ENCODE measurements at regions not wholly inside any gene's neighbourhood (a gene's known extent, or its start where the extent isn't known, plus 50 kb on each side); places are given as distances from the start of the nearest gene placed in this dataset.

- Histone ChIP-seq H3K36me3 (ENCODE audit: control insufficient read depth, insufficient read depth, low read length) (no peaks in the 10 kb centered on the region), H3K4me1 (ENCODE audit: control insufficient read depth, insufficient read depth, low read length, poor library complexity, severe bottlenecking) (no peaks in the 10 kb centered on the region), H3K9me3 (ENCODE audit: control insufficient read depth, low read length) (no peaks in the 10 kb centered on the region), H3K4me3 (ENCODE audit: extremely low read depth, insufficient read depth, low read length, poor library complexity, severe bottlenecking) (no peak overlapping the region), H3K27ac (ENCODE audit: low read depth, low read length, severe bottlenecking) (no peak overlapping the region)
- 87 to 89% methylated on average over 13 to 14 of the region's 15 CpGs for WGBS, 2 experiments (ENCODE audit: insufficient coverage in 2 of 2)
Observed at GRCh38 chr17:74049167-74049966, 154.1 kb upstream of the RPL38 start.

GRCh38 chr17:74049967-74050458, 153.5 kb upstream of the RPL38 start:
- Histone ChIP-seq H3K4me1 (ENCODE audit: control insufficient read depth, insufficient read depth, low read length, poor library complexity, severe bottlenecking) (no peaks in the 10 kb centered on the region), H3K4me3 (ENCODE audit: extremely low read depth, insufficient read depth, low read length, poor library complexity, severe bottlenecking) (no peak overlapping the region), H3K9me3 (ENCODE audit: control insufficient read depth, low read length) (no peaks in the 10 kb centered on the region), H3K27ac (ENCODE audit: low read depth, low read length, severe bottlenecking) (no peak overlapping the region), H3K36me3 (ENCODE audit: control insufficient read depth, insufficient read depth, low read length) (no peaks in the 10 kb centered on the region)
- WGBS, 2 experiments (ENCODE audit: insufficient coverage in 2 of 2), result 71 to 84% methylated on average over 6 to 7 of the region's 10 CpGs

- Histone ChIP-seq H3K36me3 (ENCODE audit: control insufficient read depth, insufficient read depth, low read length) (no peaks in the 10 kb centered on the region), H3K4me1 (ENCODE audit: control insufficient read depth, insufficient read depth, low read length, poor library complexity, severe bottlenecking) (no peaks in the 10 kb centered on the region), H3K9me3 (ENCODE audit: control insufficient read depth, low read length) (no peaks in the 10 kb centered on the region), H3K27ac (ENCODE audit: low read depth, low read length, severe bottlenecking) (no peak overlapping the region), H3K4me3 (ENCODE audit: extremely low read depth, insufficient read depth, low read length, poor library complexity, severe bottlenecking) (no peak overlapping the region)
- 96 to 98% methylated on average over 4 of the region's 8 CpGs for WGBS, 2 experiments (ENCODE audit: insufficient coverage in 2 of 2)
Observed at GRCh38 chr17:74051348-74051747, 152.1 kb upstream of the RPL38 start.

GRCh38 chr17:74052993-74053711, 150.3 kb upstream of the RPL38 start:
- H3K4me1 ChIP-seq (ENCODE audit: control insufficient read depth, insufficient read depth, low read length, poor library complexity, severe bottlenecking), result no peaks in the 10 kb centered on the region
- H3K27ac ChIP-seq (ENCODE audit: low read depth, low read length, severe bottlenecking), result no peak overlapping the region
- WGBS, 2 experiments (ENCODE audit: insufficient coverage in 2 of 2), result 79 to 87% methylated on average over 13 to 16 of the region's 21 CpGs
- no peaks in the 10 kb centered on the region for H3K9me3 ChIP-seq (ENCODE audit: control insufficient read depth, low read length)
- H3K4me3 ChIP-seq (ENCODE audit: extremely low read depth, insufficient read depth, low read length, poor library complexity, severe bottlenecking), result no peak overlapping the region
- H3K36me3 ChIP-seq (ENCODE audit: control insufficient read depth, insufficient read depth, low read length), result no peaks in the 10 kb centered on the region

GRCh38 chr17:74053712-74054078, 149.8 kb upstream of the RPL38 start:
- Histone ChIP-seq H3K4me3 (ENCODE audit: extremely low read depth, insufficient read depth, low read length, poor library complexity, severe bottlenecking) (no peak overlapping the region), H3K27ac (ENCODE audit: low read depth, low read length, severe bottlenecking) (no peak overlapping the region), H3K36me3 (ENCODE audit: control insufficient read depth, insufficient read depth, low read length) (no peaks in the 10 kb centered on the region), H3K4me1 (ENCODE audit: control insufficient read depth, insufficient read depth, low read length, poor library complexity, severe bottlenecking) (no peaks in the 10 kb centered on the region), H3K9me3 (ENCODE audit: control insufficient read depth, low read length) (no peaks in the 10 kb centered on the region)
- 82 to 93% methylated on average over 5 to 6 of the region's 8 CpGs for WGBS, 2 experiments (ENCODE audit: insufficient coverage in 2 of 2)

- 91 to 94% methylated on average over 2 to 3 of the region's 4 CpGs for WGBS, 2 experiments (ENCODE audit: insufficient coverage in 2 of 2)
- Histone ChIP-seq H3K36me3 (ENCODE audit: control insufficient read depth, insufficient read depth, low read length) (no peaks in the 10 kb centered on the region), H3K4me1 (ENCODE audit: control insufficient read depth, insufficient read depth, low read length, poor library complexity, severe bottlenecking) (no peaks in the 10 kb centered on the region), H3K4me3 (ENCODE audit: extremely low read depth, insufficient read depth, low read length, poor library complexity, severe bottlenecking) (no peak overlapping the region), H3K27ac (ENCODE audit: low read depth, low read length, severe bottlenecking) (no peak overlapping the region), H3K9me3 (ENCODE audit: control insufficient read depth, low read length) (no peaks in the 10 kb centered on the region)
Observed at GRCh38 chr17:74054249-74054648, 149.2 kb upstream of the RPL38 start.

- WGBS, 2 experiments (ENCODE audit: insufficient coverage in 2 of 2), result 71 to 79% methylated on average over 8 to 10 of the region's 11 CpGs
Observed at GRCh38 chr17:74055508-74056160, 147.8 kb upstream of the RPL38 start.

GRCh38 chr17:74059479-74060240, 143.8 kb upstream of the RPL38 start:
- Histone ChIP-seq H3K36me3 (ENCODE audit: control insufficient read depth, insufficient read depth, low read length) (no peaks in the 10 kb centered on the region), H3K27ac (ENCODE audit: low read depth, low read length, severe bottlenecking) (no peak overlapping the region), H3K4me3 (ENCODE audit: extremely low read depth, insufficient read depth, low read length, poor library complexity, severe bottlenecking) (no peak overlapping the region), H3K4me1 (ENCODE audit: control insufficient read depth, insufficient read depth, low read length, poor library complexity, severe bottlenecking) (no peaks in the 10 kb centered on the region), H3K9me3 (ENCODE audit: control insufficient read depth, low read length) (no peaks in the 10 kb centered on the region)
- 68% methylated on average over 2 of the region's 4 CpGs; no CpG with 5 or more reads in 1 of the 2 experiments for WGBS, 2 experiments (ENCODE audit: insufficient coverage in 2 of 2)

More at GRCh38 chr17:74055508-74056160, 147.8 kb upstream of the RPL38 start:
- Histone ChIP-seq H3K36me3 (ENCODE audit: control insufficient read depth, insufficient read depth, low read length) (no peaks in the 10 kb centered on the region), H3K4me3 (ENCODE audit: extremely low read depth, insufficient read depth, low read length, poor library complexity, severe bottlenecking) (no peak overlapping the region), H3K4me1 (ENCODE audit: control insufficient read depth, insufficient read depth, low read length, poor library complexity, severe bottlenecking) (no peaks in the 10 kb centered on the region), H3K9me3 (ENCODE audit: control insufficient read depth, low read length) (no peaks in the 10 kb centered on the region), H3K27ac (ENCODE audit: low read depth, low read length, severe bottlenecking) (no peak overlapping the region)

GRCh38 chr17:74061758-74062157, 141.7 kb upstream of the RPL38 start:
- Histone ChIP-seq H3K27ac (ENCODE audit: low read depth, low read length, severe bottlenecking) (no peak overlapping the region), H3K9me3 (ENCODE audit: control insufficient read depth, low read length) (no peaks in the 10 kb centered on the region), H3K4me3 (ENCODE audit: extremely low read depth, insufficient read depth, low read length, poor library complexity, severe bottlenecking) (no peak overlapping the region), H3K36me3 (ENCODE audit: control insufficient read depth, insufficient read depth, low read length) (no peaks in the 10 kb centered on the region), H3K4me1 (ENCODE audit: control insufficient read depth, insufficient read depth, low read length, poor library complexity, severe bottlenecking) (no peaks in the 10 kb centered on the region)
- 88 to 96% methylated on average over 2 to 3 of the region's 5 CpGs for WGBS, 2 experiments (ENCODE audit: insufficient coverage in 2 of 2)

- no peaks in the 10 kb centered on the region for H3K36me3 ChIP-seq (ENCODE audit: control insufficient read depth, insufficient read depth, low read length)
- no peak overlapping the region for H3K27ac ChIP-seq (ENCODE audit: low read depth, low read length, severe bottlenecking)
- H3K9me3 ChIP-seq (ENCODE audit: control insufficient read depth, low read length), result no peaks in the 10 kb centered on the region
- 71% methylated on average over 2 of the region's 3 CpGs; no CpG with 5 or more reads in 1 of the 2 experiments for WGBS, 2 experiments (ENCODE audit: insufficient coverage in 2 of 2)
- H3K4me1 ChIP-seq (ENCODE audit: control insufficient read depth, insufficient read depth, low read length, poor library complexity, severe bottlenecking), result no peaks in the 10 kb centered on the region
- H3K4me3 ChIP-seq (ENCODE audit: extremely low read depth, insufficient read depth, low read length, poor library complexity, severe bottlenecking), result no peak overlapping the region
Observed at GRCh38 chr17:74062234-74062633, 141.2 kb upstream of the RPL38 start.

All from mesodermal cell (in vitro differentiated cells).